GM19324 (cell line): ENCODE measurements at regions not wholly inside any gene's neighbourhood (a gene's known extent, or its start where the extent isn't known, plus 50 kb on each side); places are given as distances from the start of the nearest gene placed in this dataset.
"Not testable (repeated sequence)": the region's sequence is repeated elsewhere in the genome, so short reads cannot be mapped to it uniquely, and the experiment has no call there.

Source experiments
- ATAC-seq: cut with Tn5 transposase; IDR thresholded peaks from one replicate; pipeline ENCODE4 v1.9.1; 2021; ENCODE audit warnings: mild to moderate bottlenecking, moderate library complexity; ENCODE audit not compliant: unreplicated experiment, low FRiP score

- ATAC-seq = no peak
Measured at GRCh38 chr3:73827725-73828211, 203.0 kb upstream of the PDZRN3 start.

DNA sequence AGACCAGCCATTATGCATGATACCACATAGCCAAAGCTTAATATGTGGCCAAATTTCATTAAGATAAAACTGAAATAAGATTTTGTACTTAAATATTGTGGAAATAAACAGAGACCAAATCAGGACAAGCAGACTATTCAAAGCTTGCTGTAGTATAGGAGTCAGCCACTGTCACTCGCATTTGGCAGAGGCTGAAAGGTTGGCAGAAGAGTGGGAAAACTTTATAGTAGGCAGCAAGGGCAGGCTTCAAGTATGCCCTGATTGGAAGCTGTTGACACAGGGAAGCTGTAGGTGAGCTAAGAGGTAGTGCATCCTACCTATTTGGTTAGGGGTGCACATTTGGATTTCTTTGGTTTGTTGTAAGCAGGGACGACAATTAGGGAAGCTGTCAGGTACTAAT, 202.5 kb upstream of the PDZRN3 start:
- no peak for ATAC-seq

- not testable (repeated sequence) for ATAC-seq
Measured at GRCh38 chr3:73820896-73821295, 196.2 kb upstream of the PDZRN3 start.

DNA sequence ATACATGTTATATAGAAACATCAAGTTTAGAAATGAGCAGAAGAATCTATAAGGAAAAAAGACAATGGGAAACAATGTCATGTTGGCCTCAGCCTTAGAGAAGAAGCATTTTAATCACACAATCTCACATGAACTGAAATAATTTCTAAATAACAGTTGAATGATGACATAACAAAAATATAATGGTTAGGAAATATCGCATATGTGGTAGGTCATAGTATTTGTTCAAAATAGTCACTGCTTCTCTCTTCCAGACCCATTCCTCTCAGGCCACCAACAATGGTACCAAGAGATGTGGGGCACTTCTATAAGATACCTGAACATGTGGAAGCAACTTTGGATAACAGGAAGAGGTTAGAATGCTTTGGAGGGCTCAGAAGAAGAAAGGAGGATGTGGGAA, 195.7 kb upstream of the PDZRN3 start:
- ATAC-seq = no peak

GRCh38 chr3:73815966-73816365, 191.2 kb upstream of the PDZRN3 start:
- no peak for ATAC-seq

- ATAC-seq = no peak
Measured at GRCh38 chr3:73813692-73814292, 189.1 kb upstream of the PDZRN3 start.

GRCh38 chr3:73813291-73813690, 188.6 kb upstream of the PDZRN3 start:
- no peak for ATAC-seq

DNA sequence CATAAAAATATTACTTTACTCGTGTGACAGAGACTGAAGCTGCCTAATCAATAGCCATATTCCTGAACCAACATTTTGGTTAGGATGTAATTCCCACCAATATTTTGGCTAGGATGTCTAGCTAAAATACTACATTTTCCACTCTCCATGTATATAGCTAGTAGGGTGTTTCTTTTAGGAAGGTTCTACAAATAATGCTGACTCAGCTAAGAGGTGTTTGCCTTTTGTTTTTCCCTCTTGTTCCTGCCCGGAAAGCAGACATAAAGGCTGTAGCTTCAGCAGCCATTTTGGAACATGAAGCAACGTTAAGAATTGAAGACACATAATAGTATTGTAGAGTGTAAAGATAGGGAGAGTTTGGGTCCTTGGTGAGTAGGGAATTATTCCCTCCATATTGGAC, 187.3 kb upstream of the PDZRN3 start:
- no peak for ATAC-seq

DNA sequence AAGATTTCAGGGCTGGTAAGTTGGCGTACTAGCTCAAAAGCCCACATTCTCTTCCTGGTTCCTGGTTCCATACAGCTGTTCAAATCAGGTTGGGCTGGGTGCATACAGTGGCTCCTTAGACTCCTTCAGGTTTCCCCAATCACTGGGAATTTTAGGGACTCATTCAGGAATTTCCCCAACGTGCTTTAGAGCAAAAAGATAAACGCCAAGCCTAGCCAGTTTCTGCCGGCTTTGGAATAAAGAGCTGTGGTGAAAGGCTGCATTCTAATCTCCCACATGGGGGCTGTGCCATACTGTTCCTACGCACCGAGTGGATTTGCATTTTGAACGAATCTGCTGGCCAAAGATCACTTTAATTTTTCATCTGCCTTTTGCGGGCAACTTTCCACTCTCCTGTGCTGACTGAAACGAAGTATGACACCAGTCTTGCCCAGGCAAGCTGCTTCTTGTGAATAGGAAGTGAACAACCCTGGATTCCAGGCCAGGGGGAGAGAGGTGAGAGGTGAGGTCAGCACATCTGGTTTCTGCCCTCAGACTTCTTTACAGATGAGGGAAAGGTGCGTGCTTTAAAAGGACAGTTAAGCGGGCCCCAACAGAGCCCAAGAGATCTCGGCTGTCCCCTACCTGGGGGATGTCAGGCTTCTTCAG, 184.2 kb upstream of the PDZRN3 start:
- no peak for ATAC-seq

DNA sequence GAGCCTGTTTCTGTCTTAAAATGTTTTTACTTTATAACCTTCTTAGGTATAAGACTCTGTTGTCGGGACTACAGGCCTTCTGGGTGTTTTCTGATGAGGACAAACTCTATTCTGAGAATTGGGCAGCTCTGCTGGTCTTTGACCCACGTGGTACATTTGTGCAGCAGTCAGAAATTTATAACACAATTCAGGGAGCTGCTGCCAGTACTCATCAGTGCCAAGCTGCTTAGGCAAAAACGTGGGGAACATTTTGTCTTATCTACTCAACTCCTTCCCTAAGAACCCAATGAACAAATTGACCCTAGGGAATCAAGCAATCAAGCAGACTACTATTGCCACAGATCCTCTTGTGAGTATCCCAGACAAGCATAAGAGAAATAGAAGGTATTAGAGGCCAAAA, 180.7 kb upstream of the PDZRN3 start:
- no peak for ATAC-seq

DNA sequence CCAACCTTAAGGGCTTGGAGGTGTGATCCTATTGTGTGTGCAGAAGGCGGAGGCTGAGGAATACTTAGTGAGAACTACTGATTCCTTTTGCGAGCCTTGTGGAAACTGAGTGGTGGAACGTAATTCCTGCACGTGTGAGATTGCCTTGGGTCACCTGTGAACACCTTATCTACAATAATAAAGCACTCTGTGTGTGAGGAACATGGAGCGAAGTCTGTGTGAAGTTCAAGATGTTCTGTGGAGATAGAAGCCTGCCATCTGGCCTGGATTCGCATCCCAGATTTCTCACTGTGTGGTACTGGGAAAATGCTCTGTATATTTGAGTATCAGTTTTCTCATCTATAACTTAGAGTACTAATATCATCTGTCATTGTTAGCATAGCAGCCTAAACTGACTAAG, 179.5 kb upstream of the PDZRN3 start:
- no peak for ATAC-seq

DNA sequence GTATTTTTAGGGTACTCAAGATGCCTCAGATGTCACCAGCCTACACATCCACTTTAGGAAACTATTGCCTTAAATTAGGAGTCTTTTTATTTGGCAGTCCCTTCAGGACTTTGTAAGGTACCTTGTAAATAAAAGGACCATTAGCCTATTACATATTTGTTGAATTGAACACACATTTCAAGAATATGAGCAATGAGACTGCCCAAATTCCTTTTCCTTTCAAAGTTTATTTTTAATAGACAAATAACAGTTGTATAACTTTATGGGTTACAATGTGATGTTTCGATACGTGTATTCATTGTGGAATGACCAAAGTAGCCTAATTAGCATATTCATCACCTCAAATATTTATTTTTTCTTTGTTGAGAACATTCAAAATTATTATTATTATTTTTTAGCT, 176.7 kb upstream of the PDZRN3 start:
- ATAC-seq = no peak

- ATAC-seq = no peak
Measured at GRCh38 chr3:73797311-73797710, 172.6 kb upstream of the PDZRN3 start.

- ATAC-seq = no peak
Measured at GRCh38 chr3:73796382-73796781, 171.6 kb upstream of the PDZRN3 start.

DNA sequence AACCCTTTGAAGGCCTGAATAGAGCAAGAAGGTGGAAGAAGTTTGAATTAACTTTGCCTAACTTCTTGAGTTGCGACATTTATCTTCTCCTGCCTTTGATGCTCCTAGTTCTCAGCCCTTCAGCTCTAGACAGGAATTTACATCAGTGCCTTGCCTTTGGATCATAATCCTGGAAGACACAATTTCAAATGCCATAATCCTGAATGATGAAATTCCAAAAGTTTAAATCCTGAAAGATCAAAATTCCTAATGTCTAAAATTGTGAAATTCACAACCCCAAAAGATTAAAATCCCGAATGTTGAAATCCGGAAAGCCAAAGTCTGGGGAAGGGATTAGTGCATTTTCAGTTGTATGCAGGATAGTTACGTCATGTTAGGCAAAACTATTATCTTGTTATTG, 166.6 kb upstream of the PDZRN3 start:
- ATAC-seq = no peak

- no peak for ATAC-seq
Measured at GRCh38 chr3:73789825-73790444, 165.2 kb upstream of the PDZRN3 start.

- no peak for ATAC-seq
Measured at GRCh38 chr3:73787620-73788019, 162.9 kb upstream of the PDZRN3 start.

DNA sequence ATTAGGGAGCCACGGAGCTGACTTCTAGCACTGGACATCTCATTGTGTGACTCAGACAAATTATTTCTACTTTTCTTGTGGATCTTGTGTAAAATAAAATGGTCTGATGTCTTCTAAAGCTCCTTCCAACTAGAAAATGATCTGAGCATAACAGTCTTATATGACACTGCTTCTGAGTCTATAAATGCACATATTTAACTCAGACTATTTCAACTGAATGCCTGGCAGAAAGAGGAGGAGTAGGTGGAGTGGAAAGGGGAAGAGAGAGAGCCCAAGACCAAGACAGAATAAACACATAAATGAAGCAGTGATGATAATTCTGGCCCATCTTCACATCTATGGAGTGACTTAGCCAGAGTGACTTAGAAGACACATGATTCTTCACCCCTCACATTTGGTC, 162.3 kb upstream of the PDZRN3 start:
- no peak for ATAC-seq

DNA sequence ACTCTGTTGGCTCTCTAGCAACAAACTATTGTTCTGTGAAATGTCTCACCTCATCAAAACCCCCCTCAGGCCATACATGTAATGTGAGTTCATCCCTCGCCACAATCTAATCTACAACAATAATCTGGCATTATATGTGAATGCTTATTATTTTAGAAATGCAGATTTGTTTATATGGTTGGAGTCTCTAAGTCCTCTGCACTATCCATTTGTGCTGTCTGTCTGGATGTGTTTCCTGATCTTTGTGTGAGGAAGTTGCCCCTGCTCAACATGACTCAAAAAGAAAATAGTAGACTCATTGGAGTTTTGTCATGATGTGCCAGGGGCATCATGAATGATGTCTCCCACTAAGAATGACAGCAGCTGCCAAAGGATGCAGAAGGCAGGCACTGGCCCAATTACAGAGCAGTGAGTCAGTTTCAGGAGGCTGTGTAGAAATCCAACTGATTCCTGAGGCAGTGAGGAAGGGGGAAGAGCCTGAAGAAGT, 161.6 kb upstream of the PDZRN3 start:
- ATAC-seq = no peak

DNA sequence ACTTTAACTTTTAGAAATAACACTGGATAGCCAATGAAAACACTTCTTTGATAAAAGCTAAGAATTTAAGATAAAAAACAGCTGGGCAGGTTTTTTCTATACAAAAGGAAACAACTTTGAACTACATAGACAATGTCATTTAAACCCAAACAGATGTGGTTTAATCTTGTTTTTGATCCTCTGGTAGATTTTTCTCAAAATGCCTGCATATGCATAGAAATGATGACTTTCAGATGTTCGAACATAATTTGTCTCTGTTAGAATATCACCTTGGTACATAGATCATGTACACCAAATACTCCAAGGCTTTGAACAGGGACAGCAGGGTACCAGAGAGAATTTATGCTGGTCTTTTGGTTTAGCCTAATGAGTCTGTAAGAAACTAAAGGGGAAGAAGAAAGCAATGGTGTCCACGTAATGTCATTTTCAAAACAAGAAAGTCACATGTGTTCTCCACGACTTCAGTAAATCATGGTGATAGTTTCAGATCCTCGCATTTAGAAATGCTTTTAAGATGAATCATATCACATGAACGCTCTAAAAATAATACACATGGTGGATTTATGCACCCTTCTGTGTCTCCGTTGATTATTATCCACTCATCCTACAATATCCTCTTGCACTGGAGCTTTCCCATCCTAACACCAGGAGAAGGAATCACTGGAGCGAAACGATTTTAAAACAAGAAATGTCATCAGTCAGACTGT, 160.1 kb upstream of the PDZRN3 start:
- no peak for ATAC-seq

- ATAC-seq = no peak
Measured at GRCh38 chr3:73783811-73784210, 159.1 kb upstream of the PDZRN3 start.
